CD4-positive, alpha-beta T cell treated with Interleukin-17A for 4 hours (primary cell): ENCODE measurements at regions not wholly inside any gene's neighbourhood (a gene's known extent, or its start where the extent isn't known, plus 50 kb on each side); places are given as distances from the start of the nearest gene placed in this dataset.
"Not testable (repeated sequence)": the region's sequence is repeated elsewhere in the genome, so short reads cannot be mapped to it uniquely, and the experiment has no call there.

Source experiments
- DNase-seq: peaks from one replicate; pipeline ENCODE4 v3.0.0-alpha.2; 2020; ENCODE audit warnings: mixed read lengths

DNA sequence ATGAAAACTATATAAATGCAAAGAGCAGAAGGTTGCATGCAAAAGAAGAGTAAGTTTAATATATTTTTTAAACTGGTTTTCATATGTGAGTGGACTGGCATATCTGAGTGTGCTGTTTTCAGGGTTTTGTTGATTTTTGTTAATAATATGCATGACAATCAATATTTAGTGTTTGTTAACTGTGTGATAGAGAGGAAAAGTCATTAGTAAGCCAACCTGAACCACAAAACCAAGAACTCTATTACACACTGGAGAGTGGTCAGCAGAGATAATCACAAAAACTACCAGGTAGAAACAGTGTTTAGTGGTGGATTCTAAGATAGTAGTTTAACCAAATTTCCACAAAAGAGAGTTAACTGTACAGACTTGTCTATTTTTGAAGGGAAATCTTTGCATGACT lies 396.9 kb downstream of the GASK1B start:
- DNase-seq: no peak

DNA sequence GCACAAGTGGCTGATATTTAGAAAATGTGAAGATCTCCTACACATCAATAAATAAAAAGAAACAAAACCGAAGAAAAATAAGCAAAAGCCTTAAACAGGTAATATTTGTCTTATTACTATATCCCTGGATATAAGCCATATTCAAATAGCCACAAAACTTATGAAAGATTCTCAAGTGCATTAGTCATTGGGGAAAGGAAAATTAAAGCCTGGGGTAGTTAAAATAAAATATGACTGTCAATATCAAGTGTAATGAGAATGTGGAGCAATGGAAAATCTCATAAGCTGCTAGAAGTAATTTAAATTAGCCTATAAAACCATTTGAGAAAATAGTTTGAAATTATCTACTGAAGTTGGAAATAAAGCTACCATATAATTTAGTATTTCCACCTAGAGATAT lies 399.9 kb downstream of the GASK1B start:
- DNase-seq: no peak

DNA sequence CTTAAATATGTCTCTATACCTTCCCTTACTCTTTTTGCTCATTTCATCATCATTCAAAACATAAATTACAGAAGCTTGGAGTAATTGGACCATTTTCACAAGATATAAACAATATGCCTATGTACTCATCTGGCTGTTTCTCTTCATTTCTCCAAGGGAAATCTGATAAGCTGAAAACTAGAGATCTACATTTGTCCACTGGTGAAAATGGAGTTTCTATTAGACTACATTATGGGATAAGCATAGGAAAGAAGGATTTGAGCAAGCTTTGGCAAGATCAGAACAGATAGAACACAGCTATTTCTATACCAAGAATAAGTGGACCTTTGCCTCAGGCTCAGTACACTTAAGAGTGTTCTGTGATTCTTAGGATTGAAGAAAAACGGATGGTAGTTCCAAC lies 404.4 kb downstream of the GASK1B start:
- DNase-seq: no peak

DNA sequence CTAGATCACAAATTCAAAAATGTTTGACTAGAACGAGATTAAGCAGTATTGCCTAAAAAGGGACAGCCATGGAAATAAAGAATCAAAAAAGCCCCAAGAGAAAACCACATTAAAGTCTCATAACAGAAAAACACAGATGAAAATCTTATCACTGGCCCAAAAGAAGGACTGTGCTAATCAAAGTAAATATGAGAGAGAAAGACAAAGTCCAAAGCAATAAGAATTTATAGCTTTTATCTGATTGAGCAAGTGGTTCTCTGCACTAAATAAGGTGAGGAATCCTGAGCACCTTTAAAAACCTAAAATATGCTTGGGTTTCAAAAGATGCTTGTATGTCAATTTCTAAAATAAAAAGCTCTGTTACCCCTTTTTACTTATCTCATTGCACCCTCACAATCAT lies 409.3 kb downstream of the GASK1B start:
- no peak for DNase-seq

DNA sequence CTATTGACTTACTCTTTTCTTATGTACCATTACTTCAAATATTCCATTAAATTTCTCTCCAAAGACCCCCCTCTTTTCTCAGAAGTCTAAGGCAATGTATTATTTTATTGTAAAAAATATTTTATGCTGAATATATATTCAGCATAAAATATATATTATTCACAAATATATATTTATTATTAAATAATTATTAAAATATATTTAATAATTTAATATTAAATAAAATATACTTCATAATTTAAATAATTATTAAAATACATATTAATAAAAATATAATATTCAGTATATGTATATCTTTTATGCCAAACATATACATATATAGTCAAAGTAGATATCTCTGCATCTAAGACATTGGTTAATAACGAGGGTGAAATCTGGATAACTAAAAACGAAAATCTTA lies 418.4 kb downstream of the GASK1B start:
- no peak for DNase-seq

DNA sequence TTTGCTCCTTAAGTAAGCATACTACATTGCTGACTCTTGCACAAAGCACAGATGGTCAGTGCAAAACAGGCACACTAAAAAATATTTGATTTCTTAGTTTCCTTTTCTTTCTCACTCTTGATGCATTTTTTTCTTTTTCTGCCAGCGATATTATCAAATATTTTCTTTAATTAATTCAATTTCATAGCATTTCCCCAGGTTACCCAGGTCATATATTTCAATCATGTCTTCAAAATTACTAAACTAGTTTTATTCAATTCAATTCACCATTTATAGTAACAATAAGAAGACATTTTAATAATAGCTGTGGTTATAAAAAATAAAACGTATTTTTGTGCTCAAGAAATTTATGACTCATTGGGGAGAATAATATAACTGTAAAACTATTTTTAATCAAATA lies 421.2 kb downstream of the GASK1B start:
- DNase-seq: no peak

DNA sequence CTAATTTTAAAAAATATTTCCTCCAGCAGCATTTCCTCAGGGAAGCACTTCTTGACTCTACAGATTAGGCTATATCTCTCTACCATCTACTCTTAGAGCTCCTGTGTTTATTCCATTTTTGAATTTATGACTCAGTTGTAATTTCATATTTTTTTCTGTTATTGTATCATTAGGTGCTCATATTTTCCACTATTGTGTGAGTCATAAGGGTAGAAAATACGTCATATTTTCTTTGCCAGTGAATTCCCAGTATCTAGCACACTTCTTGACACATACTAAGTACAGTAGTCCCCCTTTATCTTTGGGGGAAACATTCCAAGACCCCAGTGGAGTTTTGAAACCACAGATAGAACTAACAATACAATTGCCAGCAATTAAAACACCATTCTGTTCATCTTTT lies 431.2 kb downstream of the GASK1B start:
- DNase-seq: no peak

DNA sequence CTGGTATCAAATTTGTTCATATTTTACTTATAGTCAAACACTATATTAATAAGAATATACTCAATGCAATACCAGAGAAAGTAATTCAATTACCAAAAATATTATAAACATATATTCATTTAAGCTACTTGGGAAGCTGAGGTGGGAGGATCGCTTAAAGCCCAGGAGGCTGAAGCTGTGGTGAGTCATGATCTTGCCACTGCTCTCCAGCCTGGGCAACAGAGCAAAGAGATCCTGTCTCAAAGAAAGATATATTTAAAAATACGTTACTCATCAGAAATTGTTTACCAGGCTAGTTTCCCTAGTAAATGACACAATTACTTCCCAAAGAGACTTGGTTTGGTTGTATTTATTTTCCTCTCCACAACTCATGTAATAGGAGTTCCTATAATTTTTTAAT lies 433.6 kb downstream of the GASK1B start:
- no peak for DNase-seq

DNA sequence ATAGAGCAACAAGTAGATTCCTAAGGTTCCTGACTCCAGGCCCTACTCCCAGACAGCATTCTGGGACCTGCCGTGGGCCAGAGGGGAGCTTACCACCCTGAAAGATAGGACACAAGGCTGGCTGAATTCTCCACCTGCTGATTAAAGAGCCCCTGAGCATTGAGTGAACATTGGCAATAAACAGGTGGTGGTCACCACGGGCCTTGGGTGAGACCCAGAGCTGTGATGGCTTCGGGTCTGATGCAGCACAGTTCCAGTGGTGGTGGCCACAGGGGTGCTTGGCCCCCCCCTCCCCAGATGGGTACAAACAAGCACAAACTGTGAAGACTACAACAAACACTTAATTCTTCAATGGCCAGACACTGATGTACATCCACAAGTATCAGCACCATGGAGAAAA lies 444.6 kb downstream of the GASK1B start:
- no peak for DNase-seq

DNA sequence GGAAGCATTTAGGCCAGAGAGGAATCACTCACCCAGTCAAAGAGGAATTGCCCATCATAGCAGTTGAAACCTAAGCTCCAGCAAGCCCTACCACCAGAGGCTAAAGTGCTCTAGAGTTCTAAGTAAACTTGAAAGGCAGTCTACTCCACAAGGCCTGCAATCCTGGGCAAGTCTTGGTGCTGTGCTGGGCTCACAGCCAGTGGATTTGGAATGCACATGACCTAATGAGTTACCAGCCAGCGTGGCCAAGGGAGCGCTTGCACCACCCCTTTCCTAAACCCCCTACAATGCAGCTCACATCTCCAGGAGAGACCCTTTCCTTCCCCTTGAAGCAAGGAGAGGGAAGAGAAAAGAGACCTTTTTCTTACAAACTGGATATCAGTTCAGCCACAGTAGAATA lies 445.7 kb downstream of the GASK1B start:
- no peak for DNase-seq

DNA sequence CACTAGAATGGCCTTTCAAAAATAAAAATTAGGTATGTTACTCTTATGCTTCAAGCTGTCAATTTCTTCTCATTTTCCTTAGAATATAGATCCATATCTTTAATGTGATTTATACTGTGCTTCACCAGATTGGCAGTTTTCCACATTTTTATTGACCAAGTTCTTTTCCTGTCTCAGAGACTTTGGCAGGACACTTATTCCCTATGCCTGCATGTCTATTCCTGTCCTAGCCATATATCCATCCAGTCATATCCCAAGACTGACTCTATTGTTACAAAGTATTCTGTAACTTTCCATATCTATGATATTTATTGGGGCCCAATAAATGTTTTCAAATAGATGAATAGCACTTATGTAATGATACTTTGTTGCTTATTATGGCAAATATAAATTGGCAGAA lies 450.7 kb downstream of the GASK1B start:
- DNase-seq: no peak

DNA sequence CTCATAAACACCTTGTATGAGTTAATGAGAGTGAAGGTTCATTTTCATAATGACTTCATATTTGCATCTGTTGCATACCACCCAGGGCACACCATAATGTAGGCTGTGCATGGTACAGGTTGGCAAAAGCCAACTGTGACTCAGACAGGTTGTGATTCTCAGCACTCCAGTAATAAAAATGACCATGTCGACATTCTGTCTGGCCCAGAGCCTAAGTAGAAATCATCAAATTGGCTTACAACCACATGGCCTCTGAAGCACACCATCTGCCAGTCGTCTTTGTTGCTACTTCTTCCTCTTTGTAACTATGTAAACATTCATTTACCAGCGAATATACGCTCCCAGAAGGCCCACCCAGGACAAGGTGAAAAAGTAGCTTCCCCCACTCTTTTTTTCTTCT lies 459.5 kb downstream of the GASK1B start:
- DNase-seq: no peak

DNA sequence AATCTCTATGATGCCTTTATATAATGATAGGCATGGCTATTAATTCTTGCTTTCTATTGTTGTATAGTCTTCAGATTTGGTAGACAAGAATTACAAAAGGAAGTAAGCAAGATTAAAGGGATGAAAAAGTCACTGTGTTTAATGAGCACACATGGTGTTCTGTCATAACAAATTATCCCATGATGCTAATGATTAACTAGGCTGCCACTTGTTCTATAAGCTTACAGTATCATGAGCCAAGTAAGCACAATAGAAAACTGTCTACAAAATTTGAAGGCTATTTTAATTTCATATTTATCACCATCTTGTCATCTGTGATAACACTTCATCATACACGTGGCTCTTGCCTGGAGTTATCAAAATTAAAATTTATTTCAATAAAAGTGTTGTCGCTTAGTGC lies 466.7 kb downstream of the GASK1B start:
- no peak for DNase-seq

DNA sequence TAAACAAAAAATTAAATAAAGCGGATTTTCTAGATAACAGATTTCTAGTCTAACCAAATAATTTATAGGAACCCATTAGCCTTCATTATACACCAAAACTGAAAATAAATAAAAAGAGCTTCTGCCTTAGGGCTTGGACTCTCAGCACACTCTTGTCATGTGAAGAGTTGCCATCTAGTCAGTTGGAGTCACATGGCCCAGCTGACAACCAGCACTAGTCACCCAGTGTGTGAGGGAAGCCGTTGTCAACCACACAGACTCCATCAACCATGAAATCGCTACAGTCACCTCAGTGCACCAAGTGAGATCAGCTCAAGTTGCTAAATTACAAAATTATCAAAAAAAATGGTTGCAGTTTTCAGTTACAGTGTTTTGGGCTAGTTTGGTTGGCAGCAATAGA lies 470.0 kb downstream of the GASK1B start:
- DNase-seq: no peak

DNA sequence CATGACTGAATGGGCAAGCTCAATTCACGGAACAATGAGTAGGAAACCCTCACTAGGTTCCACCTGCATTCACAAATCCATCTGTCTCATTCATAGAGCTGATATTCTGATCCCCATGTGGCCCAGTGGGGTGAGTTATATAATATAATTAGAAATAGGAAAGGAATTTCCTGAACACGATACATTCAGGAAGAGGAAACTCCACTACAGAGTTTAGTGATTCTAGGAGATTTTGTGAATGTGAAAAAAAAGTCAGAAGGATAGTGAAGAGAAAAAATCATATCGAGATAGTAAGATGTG lies 471.2 kb downstream of the GASK1B start:
- DNase-seq: no peak

DNA sequence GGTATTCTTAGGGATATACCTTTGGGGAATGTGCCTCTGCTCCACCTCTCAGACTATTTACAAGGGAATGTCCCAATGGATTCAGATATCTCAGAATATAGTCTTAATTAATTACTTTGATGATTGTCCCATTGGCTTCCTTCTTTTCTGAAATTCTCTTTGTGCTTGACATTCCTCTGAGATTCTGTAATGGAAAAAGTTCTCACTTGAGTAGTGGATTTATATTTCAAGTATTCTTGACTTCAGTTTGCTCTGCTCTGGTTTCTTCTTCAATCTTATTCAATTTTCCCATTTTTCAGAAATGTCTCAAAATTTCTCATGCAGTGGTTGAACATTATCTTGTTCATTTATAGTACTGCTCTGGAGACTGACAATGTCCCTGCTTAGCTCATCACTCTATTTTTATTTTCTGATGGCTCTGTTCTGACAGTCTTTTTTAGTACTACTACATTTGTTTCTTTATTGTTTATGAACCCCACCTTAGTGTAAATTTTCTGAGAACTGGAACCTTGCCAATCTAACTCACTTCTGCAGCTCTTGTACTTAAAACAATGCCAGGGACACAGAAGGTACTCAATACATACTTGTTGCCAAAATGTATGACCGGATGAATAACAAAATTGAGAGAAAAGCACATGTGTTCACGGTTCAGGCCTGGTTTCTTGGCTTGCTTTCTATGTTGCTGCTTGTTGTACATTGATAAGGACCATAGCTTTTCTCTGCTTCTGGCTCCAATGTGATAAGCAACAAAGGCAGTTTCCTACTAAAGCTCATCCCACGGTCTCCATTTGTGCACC lies 471.7 kb downstream of the GASK1B start:
- DNase-seq: no peak

DNA sequence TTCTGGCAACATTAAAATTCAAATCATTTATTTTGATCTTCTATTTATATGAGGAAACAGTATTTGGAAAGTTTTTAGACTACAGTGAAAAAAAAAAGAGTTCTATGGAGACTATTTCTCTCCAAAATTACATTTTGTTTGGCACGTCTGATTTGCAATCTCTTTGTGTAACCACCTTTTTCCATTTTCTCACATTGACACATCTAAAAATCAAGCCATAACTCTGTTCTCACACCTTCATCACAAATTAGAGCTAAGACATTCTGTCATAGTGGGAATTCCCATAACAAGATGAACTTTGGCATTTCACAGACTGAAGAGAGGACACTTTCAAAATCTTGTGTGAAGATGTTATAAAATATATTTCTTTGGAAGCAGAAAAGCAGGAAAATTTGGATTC lies 468.9 kb downstream of the GRIA2 start:
- no peak for DNase-seq

DNA sequence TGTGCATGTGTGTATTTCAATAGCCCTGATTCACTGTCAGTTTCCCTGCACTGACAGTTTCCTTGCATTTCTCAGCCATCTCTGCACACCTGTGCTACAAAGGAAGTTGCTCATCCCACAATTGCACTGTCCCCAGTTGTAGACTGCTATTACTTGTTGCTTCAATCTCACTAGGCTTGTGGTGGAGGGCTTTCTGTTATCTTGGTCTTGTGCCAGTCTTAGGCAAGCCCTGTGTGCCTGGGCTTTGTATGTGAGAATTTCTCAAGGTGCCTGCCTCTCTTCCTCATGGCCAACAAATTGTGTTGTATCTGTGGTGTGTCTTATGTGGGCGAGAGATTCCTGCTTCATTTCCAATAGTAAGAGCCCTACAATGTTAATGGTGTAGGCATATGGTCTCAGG lies 467.4 kb downstream of the GRIA2 start:
- DNase-seq: no peak

DNA sequence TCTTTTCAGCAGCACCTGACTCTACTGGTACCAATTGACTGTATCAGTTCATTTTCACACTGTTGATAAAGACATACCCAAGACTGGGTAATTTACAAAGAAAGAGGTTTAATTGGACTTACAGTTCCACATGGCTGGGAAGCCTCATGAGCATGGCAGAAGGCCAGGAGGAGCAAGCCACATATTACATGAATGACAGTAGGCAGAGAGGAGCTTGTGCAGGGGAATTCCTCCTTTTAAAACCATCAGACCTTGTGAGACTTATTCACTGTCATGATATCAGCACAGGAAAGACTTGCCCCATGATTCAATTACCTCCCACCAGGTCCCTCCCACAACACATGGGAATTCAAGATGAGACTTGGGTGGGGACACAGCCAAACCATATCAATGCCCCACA lies 458.8 kb downstream of the GRIA2 start:
- not testable (repeated sequence) for DNase-seq

DNA sequence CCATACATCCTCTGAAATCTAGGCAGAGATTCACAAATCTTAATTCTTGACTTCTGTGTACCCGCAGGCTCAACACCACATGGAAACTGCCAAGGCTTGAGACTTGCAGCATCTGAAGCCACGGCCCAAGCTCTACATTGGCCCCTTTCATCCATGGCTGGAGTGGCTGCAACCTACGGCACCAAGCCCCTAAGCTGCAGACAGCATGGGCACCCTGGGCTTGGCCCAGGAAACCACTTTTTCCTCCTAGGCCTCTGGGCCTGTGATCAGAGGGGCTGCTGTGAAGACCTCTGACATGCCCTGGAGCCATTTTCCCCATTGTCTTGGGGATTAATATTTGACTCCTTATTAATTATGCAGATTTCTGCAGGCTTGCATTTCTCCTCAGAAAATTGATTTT lies 457.9 kb downstream of the GRIA2 start:
- DNase-seq: no peak

DNA sequence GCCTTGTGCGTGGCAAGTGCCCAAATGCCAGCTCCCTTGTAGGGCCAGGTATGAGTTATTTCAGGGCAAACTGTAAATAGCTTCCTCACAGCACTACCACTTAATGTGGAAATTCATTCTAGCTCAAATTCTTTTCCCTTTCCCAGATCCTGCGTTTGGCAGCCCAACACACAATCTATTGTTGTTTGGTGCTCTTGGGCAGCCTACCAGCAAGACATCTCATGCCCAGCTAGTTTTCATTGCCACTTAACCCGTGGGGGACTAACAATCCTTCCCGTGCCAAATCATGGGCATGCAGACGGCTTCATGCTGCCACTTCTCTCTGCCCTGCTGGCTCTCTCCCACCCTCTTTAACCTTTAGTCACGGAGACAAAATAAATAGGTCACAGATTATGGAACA lies 454.2 kb downstream of the GRIA2 start:
- DNase-seq: no peak

DNA sequence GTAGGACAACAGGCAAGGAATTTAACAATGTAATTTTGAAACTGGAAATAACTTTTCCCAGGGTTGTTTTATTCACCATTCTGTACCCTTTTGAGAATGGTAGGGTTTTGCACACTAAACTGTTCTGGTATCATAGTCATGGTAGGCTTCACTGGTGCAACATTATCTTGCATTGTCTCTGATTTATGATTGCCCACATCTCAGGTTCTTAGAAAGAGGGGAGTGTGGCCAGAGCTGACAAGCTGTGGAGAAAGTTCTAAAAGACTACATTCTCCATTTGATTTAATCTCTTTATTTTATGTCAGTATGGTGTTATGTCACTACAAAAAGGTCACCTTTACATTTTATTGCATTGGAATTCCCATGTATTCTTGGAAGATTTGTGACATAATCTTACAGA lies 447.3 kb downstream of the GRIA2 start:
- no peak for DNase-seq

DNA sequence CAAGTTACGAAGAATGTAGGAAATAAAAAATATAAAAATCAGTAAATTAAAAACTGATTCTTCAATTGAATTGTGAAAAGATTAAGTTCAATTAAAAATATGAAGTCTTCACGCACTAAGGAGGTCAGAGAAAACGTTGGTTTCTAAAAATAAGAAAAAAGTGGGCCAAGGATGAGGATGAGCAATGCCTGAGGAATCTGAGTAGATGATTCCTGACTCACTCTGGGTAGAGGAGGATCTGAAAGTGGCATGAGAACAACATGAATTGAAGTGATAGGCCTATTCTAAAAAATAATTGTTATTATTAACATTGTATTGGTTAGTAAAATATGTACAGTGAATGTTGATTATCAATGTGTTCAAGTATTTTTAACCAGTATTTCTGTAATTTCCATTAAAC lies 444.2 kb downstream of the GRIA2 start:
- DNase-seq: no peak

DNA sequence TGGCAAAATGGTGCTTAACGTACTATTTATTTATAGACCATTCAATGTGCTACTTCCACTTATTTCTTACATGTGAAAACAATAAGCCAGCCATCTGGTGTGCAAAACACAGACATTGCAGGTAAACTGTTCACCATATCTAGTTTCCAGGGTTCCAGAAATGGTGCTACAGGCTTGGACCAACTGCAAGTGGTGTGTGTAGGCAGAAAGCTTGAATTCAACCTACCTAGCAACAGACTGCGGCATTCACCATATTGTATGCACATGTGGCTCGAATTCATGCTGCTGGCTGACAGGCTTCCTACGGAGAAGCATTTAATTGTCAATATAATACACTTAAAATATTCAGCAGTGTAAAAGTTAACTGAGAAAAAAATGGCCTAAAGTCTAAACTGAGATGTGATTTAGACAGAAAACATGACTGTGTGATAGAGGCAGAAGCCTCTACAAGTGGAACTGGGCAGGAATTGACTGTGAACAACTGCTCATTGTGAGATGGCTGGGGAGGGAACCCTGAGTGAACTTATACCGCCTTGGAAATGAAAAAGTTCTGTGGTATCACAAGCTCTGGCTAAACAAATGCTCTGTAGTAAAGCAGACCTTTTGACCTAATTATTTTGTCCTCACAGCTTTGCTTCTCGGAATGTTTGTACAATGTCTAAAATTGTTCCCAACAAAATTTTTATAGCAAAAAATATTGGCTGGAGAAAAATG lies 434.7 kb downstream of the GRIA2 start:
- no peak for DNase-seq

DNA sequence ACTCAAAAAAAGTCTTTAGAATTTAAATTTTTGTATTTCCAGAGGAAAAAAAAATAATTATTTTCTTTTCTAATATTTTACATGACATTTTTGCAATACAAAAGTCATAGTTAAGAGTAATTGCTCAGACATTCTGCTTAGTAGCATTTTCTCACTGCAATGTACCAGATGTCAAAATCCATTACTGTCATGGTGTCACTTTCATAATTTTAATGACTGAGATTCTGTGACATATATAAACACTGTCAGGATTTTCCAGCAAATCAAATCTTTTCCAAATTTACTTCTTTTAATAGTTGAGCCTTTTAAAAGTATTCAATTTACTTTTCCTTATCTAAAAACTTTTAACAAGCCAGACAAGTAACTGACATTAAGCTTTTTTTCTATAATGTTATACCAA lies 422.7 kb downstream of the GRIA2 start:
- no peak for DNase-seq
